Lower leg skin (tissue), 4 donors: ENCODE measurements at regions not wholly inside any gene's neighbourhood (a gene's known extent, or its start where the extent isn't known, plus 50 kb on each side); places are given as distances from the start of the nearest gene placed in this dataset.

Source experiments
- DNase-seq, 2 donors: peaks; one replicate each; pipeline ENCODE4 v3.0.0-alpha.2; 2019; ENCODE audit warnings: low spot score in 2 of 2
- H3K4me3 ChIP-seq: fragments of 200-600 bp; sonication (generic); 2 replicates; pipeline ENCODE4 v1.5.1; 2017; ENCODE audit warnings: mild to moderate bottlenecking, low read depth; ENCODE audit not compliant: poor library complexity, severe bottlenecking
- CTCF ChIP-seq, 3 donors: fragments of 450-650 bp; IDR thresholded peaks; one replicate each; pipeline ENCODE4 v1.5.1; 2016; ENCODE audit warnings: antibody characterized with exemption in 3 of 3, mild to moderate bottlenecking in 3 of 3, moderate library complexity in 2 of 3
- POLR2A ChIP-seq, 2 donors: fragments of 450-650 bp; IDR thresholded peaks; one replicate each; pipeline ENCODE4 v1.6.1; 2016 to 2017; ENCODE audit warnings: antibody characterized with exemption in 2 of 2, mild to moderate bottlenecking in 1 of 2, moderate library complexity in 1 of 2
- WGBS, 2 donors: methylation state at CpG; one replicate each; pipeline ENCODE4 v1.1.5; 2018; 5-methylcytosine and 5-hydroxymethylcytosine counted together
- intact Hi-C: fragments of 100-400 bp; cut with DNase I; formaldehyde crosslinking; loops from one replicate; pipeline ENCODE4 v1.15.0; 2023; ENCODE audit warnings: low total_unique reads

DNA sequence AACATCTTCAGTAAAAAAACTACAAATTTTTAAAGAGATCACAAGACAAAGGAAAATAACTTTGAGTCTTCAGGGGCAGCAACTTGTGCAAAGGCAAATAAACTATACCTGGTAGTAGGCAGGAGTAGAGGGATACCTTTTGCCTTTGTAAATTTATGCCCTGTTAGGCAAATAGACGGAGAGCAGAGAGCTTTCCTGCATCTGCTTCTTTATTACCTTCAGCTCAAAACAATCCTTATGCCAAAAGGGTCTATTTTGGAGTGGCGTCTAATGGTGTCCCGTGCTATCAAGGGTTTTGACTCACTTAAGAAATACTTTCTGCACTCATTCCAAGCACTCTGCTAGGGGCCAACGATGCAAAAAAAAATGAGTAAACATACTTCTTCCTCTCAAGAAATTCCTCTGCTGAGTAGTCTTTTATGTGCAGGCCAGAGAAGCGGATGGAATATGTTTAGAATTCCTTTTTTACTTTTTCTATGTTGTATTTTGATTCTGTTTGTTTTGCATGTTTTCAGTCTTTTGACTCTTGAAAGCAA, 131.9 kb downstream of the ANXA5 start:
- H3K4me3 ChIP-seq, result no peak overlapping the region
- intact Hi-C loops, result no loop called here
- DNase-seq, result no peak
- WGBS, 2 donors, result 57 to 60% methylated on average over 5 of the region's 5 CpGs
- TF ChIP-seq POLR2A (IDR thresholded peaks at IDR 0.05) (no peak), CTCF (IDR thresholded peaks at IDR 0.05) (no peak)

- no peak for DNase-seq
- 77 to 89% methylated on average over 2 of the region's 2 CpGs for WGBS, 2 donors
- intact Hi-C loops, result no loop called here
Measured at GRCh38 chr4:121562811-121563210, 134.0 kb downstream of the ANXA5 start.

GRCh38 chr4:121555315-121556107, 141.3 kb downstream of the ANXA5 start:
- H3K4me3 ChIP-seq, result no peak overlapping the region
- intact Hi-C loops, result no loop called here
- WGBS, 2 donors, result 60 to 67% methylated on average over 4 of the region's 4 CpGs
- no peak for DNase-seq
- TF ChIP-seq CTCF (IDR thresholded peaks at IDR 0.05) (no peak), POLR2A (IDR thresholded peaks at IDR 0.05) (no peak)

More at GRCh38 chr4:121562811-121563210, 134.0 kb downstream of the ANXA5 start:
- H3K4me3 ChIP-seq, result no peak overlapping the region
- TF ChIP-seq CTCF (IDR thresholded peaks at IDR 0.05) (no peak), POLR2A (IDR thresholded peaks at IDR 0.05) (no peak)

DNA sequence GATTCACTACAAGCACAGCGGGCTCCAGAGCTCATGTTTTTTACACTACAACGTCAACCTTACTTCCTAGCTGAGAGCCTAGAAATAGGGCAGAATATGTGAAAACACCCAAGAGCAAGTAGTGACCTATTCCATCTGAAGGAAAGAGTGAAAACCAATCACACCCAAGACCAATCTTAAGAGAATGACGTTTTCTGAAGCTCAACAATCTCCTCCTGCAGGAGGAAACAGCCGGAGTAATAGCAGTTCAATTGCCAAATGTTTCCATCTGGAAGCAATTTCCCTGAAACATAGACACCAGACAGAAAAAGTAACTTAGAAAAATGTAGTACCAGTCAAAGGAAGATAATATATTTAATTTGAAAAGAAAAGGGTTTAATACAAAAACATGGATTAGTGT, 142.4 kb downstream of the ANXA5 start:
- intact Hi-C loops, result no loop called here
- DNase-seq, result no peak
- TF ChIP-seq CTCF (IDR thresholded peaks at IDR 0.05) (no peak), POLR2A (IDR thresholded peaks at IDR 0.05) (no peak)
- no peak overlapping the region for H3K4me3 ChIP-seq
- 46 to 55% methylated on average over 4 of the region's 4 CpGs for WGBS, 2 donors

DNA sequence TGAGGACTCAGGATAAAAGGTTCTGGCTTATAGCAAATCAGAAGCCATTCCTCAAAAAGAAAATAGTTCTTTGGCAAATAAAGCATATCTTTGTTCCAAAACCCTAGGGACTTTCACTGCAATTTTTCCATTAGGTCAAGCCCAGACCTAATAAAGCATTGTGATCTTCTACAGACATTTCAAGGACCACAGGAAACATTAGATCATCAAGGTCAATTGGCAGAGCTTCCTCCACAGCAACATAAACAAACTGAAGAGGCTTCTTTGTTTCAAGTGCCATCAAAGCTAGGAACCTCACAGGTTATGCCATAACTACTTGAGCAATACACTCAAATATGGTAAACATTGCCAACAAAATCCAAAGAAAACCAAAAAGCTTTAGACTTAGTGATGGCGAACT, 144.9 kb downstream of the ANXA5 start:
- 63 to 88% methylated on average over 1 of the region's 1 CpG for WGBS, 2 donors
- no peak for DNase-seq
- no peak overlapping the region for H3K4me3 ChIP-seq
- TF ChIP-seq CTCF (IDR thresholded peaks at IDR 0.05) (no peak), POLR2A (IDR thresholded peaks at IDR 0.05) (no peak)
- intact Hi-C loops, result no loop called here
